SU-DHL-6 (cell line): ENCODE measurements at regions not wholly inside any gene's neighbourhood (a gene's known extent, or its start where the extent isn't known, plus 50 kb on each side); places are given as distances from the start of the nearest gene placed in this dataset.

Experiments used
- H2AFZ ChIP-seq: fragments of 200-600 bp; sonication (generic); 2 replicates; pipeline ENCODE4 v1.6.1; 2014; ENCODE audit warnings: low read depth, mild to moderate bottlenecking, moderate library complexity, mixed read lengths, antibody characterized with exemption, low read length; ENCODE audit not compliant: severe bottlenecking
- H3F3A ChIP-seq: fragments of 200-600 bp; shearing (Covaris generic); 2 replicates; pipeline ENCODE4 v1.6.0; 2016; ENCODE audit warnings: antibody characterized with exemption, mild to moderate bottlenecking; ENCODE audit not compliant: insufficient read depth
- H3K27ac ChIP-seq: fragments of 200-600 bp; sonication (generic); 2 replicates; pipeline ENCODE4 v1.5.1; 2016; ENCODE audit warnings: low read depth, mild to moderate bottlenecking, low read length, moderate library complexity, mixed read lengths
- H3K27me3 ChIP-seq: fragments of 200-600 bp; sonication (generic), shearing (Covaris generic); 2 replicates; pipeline ENCODE4 v1.6.0; 2014; ENCODE audit warnings: mild to moderate bottlenecking, low read length
- H3K36me3 ChIP-seq: fragments of 200-600 bp; sonication (generic); 2 replicates; pipeline ENCODE4 v1.6.1; 2014; ENCODE audit warnings: mild to moderate bottlenecking, low read length, mixed read lengths
- H3K4me2 ChIP-seq: fragments of 300-600, 200-600 bp; shearing (Covaris generic), sonication (generic); 2 replicates; pipeline ENCODE4 v1.6.0; 2014; ENCODE audit warnings: low read length, low read depth, mild to moderate bottlenecking; ENCODE audit not compliant: poor library complexity, severe bottlenecking
- H3K4me3 ChIP-seq: fragments of 200-600 bp; sonication (generic); 2 replicates; pipeline ENCODE4 v1.5.1; 2014; ENCODE audit warnings: antibody characterized with exemption, low read length, mild to moderate bottlenecking, mixed read lengths; ENCODE audit not compliant: insufficient read depth, poor library complexity, severe bottlenecking
- H3K79me2 ChIP-seq: fragments of 200-600 bp; sonication (generic); 2 replicates; pipeline ENCODE4 v1.6.1; 2014; ENCODE audit warnings: mild to moderate bottlenecking, low read length, moderate library complexity; ENCODE audit not compliant: insufficient read depth
- H3K9ac ChIP-seq: fragments of 200-600 bp; sonication (generic); 2 replicates; pipeline ENCODE4 v1.7.0; 2014; ENCODE audit warnings: mild to moderate bottlenecking, low read length
- H3K9me2 ChIP-seq: fragments of 200-600 bp; sonication (generic); replicated peaks from 2 replicates; pipeline ENCODE4 v1.6.1; 2014; ENCODE audit warnings: low read length; ENCODE audit not compliant: insufficient read depth
- H3K9me3 ChIP-seq: fragments of 200-600 bp; sonication (generic); 2 replicates; pipeline ENCODE4 v1.6.1; 2014; ENCODE audit warnings: low read length, mixed read lengths; ENCODE audit not compliant: insufficient read depth
- H4K20me1 ChIP-seq: fragments of 200-600 bp; sonication (generic); 2 replicates; pipeline ENCODE4 v1.6.1; 2014; ENCODE audit warnings: low read depth, mild to moderate bottlenecking, antibody characterized with exemption, low read length, moderate library complexity, mixed read lengths
- CTCF ChIP-seq: fragments of 200-600 bp; sonication (generic); IDR thresholded peaks from one replicate; pipeline ENCODE4 v1.5.1; 2017; ENCODE audit warnings: antibody characterized with exemption, mild to moderate bottlenecking, low read length, moderate library complexity; ENCODE audit not compliant: insufficient read depth, poor library complexity, severe bottlenecking
- EZH2phosphoT487 ChIP-seq: fragments of 200-600 bp; sonication (generic), shearing (Covaris generic); conservative IDR thresholded peaks from 2 replicates; pipeline ENCODE4 v1.6.1; 2018; ENCODE audit warnings: mild to moderate bottlenecking, antibody characterized with exemption, low read length, moderate library complexity, mixed read lengths

- Histone ChIP-seq H3K9me3 (no peaks in the 10 kb centered on the region), H3K27me3 (no peaks in the 10 kb centered on the region), H3K9me2 (no peaks in the 10 kb centered on the region), H4K20me1 (no peaks in the 10 kb centered on the region), H3K9ac (no peak overlapping the region), H3K36me3 (no peaks in the 10 kb centered on the region), H3K4me3 (no peak overlapping the region), H3K27ac (no peak overlapping the region), H2AFZ (no peak overlapping the region), H3F3A (no peaks in the 10 kb centered on the region), H3K4me2 (no peak overlapping the region), H3K79me2 (no peaks in the 10 kb centered on the region)
- no peak for TF ChIP-seq CTCF
- TF ChIP-seq EZH2phosphoT487: no peak
Measured at GRCh38 chr13:104785952-104786351, 1719.7 kb upstream of the SLC10A2 start.

- Histone ChIP-seq H3K9me3 (no peaks in the 10 kb centered on the region), H3K4me2 (no peak overlapping the region), H3K4me3 (no peak overlapping the region), H2AFZ (no peak overlapping the region), H3K9me2 (no peaks in the 10 kb centered on the region), H3K9ac (no peak overlapping the region), H3K36me3 (no peaks in the 10 kb centered on the region), H3K27me3 (no peaks in the 10 kb centered on the region), H3K27ac (no peak overlapping the region), H3K79me2 (no peaks in the 10 kb centered on the region), H4K20me1 (no peaks in the 10 kb centered on the region), H3F3A (no peaks in the 10 kb centered on the region)
- TF ChIP-seq CTCF (no peak), EZH2phosphoT487 (no peak)
Measured at GRCh38 chr13:104784891-104785290, 1718.7 kb upstream of the SLC10A2 start.

GRCh38 chr13:104782741-104783140 is 1716.5 kb upstream of the SLC10A2 start:
- no peak for TF ChIP-seq EZH2phosphoT487
- TF ChIP-seq CTCF: no peak
- Histone ChIP-seq H3K9ac (no peak overlapping the region), H2AFZ (no peak overlapping the region), H3K79me2 (no peaks in the 10 kb centered on the region), H3K27me3 (no peaks in the 10 kb centered on the region), H3K4me2 (no peak overlapping the region), H3K9me2 (no peaks in the 10 kb centered on the region), H3K36me3 (no peaks in the 10 kb centered on the region), H3K27ac (no peak overlapping the region), H4K20me1 (no peaks in the 10 kb centered on the region), H3K9me3 (no peaks in the 10 kb centered on the region), H3K4me3 (no peak overlapping the region), H3F3A (no peaks in the 10 kb centered on the region)
